Hematopoietic multipotent progenitor cell treated with erythropoietin and hydrocortisone succinate and interleukin-3 and kit ligand, for 8 days (in vitro differentiated cells): ENCODE measurements at regions not wholly inside any gene's neighbourhood (a gene's known extent, or its start where the extent isn't known, plus 50 kb on each side); places are given as distances from the start of the nearest gene placed in this dataset.
"Not testable (repeated sequence)": the region's sequence is repeated elsewhere in the genome, so short reads cannot be mapped to it uniquely, and the experiment has no call there.

Experiments used
- DNase-seq: peaks from one replicate; pipeline ENCODE4 v3.0.0-alpha.2; 2015

DNA sequence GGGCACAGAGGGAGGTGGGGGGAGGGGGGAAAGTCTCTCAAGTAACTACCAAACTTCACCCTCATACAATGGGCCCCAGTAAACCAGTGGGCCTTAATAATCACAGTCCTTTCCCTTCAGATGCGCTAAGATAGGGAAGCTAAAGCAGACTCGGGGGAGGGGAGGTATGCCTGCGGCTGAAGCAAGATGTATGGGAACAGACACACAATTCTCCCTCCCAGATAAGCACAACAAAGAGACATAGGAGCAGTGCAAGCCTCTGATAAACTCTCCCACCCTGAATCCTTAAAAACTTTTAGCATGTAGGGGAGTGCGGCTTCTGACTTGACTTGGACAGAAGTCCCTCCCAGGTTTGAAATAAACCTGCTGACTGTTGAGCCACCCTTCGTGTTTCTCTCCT is 54.7 kb downstream of the PROP1 start:
- peak; percentile 90 for DNase-seq

DNA sequence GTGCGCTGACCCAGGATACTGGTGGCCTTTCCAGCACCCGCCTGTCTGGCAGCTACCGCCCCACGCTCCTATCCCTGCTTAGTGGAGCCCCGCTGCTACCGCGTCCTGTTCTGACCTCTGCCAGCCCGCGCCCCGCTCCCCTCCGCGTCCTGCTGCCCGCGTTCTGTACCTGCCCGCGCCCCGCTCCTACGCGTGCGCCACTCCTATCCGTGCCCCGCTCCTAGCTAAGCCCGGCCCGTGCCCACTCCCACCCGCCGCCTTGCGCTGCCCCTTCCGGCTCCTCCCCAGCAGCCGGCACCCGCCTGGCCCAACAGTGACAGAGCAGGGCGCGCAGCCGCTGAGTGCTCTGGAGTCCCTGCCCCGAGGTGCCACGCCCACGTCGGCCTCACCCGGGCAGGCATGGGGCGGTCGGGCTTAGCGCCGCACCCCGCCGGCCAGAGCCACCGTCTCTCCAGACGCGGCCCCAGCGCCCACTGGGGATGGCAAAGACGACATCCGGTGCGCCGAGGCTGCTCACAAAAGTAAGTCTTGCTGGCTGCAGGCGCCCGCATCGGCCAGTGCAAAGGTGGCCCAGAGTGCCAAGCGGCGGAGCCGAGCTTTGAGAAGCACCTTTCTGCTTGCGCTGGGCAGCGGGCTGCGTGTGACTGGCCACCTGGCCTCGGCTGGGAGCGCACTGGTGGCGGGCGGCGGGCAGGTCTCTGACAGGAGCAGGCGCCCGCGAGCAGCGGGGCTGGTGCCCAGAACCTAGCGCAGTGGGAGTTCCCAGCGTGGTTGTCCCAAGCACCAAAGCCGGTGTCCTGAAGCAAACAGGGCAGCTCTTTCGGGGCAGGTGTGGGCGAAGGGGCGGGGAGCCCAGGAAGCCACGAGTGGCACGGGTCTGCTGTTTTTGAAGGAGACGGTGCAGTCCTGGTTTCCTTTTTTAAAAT is 56.5 kb downstream of the PROP1 start:
- peak; percentile 58 for DNase-seq

DNA sequence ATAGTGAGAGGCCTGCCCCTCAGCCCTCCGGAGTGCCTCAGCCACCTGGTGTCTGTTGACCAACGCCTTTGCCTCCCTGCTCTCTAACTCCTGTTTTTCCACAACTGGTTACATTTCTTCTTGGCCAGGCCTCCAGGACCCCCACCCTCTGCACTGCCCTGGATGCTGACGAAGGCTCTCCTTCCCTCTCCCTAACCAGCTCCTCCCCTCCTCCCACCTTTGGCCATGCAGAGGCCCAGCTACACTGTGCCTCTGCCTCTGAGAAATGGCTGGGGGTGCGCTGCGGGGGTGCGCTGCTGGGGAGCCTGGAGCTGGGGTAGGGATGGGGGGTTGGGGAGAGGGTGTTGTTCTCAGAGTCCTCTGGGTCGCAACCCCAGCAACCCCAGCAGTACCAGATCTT is 57.3 kb downstream of the PROP1 start:
- not testable (repeated sequence) for DNase-seq

DNA sequence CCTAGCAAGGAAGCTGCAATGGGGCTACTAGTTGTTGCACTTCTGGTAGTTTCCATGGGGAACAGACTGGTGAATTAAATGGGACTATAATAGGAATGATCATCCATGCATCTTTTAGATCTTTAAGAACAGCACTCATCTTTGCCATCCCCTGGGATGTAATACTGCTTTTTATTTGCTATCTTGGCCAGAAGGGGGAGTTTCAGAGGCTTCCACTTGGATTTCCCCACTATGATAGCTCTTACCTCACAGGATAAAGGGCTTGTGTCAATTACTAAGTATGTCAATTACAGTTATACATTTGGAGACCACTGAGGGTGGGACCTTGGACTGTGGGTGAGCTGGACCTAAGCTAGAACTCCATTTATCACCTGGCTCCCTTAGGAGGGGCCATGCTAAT is 61.8 kb downstream of the PROP1 start:
- not testable (repeated sequence) for DNase-seq

DNA sequence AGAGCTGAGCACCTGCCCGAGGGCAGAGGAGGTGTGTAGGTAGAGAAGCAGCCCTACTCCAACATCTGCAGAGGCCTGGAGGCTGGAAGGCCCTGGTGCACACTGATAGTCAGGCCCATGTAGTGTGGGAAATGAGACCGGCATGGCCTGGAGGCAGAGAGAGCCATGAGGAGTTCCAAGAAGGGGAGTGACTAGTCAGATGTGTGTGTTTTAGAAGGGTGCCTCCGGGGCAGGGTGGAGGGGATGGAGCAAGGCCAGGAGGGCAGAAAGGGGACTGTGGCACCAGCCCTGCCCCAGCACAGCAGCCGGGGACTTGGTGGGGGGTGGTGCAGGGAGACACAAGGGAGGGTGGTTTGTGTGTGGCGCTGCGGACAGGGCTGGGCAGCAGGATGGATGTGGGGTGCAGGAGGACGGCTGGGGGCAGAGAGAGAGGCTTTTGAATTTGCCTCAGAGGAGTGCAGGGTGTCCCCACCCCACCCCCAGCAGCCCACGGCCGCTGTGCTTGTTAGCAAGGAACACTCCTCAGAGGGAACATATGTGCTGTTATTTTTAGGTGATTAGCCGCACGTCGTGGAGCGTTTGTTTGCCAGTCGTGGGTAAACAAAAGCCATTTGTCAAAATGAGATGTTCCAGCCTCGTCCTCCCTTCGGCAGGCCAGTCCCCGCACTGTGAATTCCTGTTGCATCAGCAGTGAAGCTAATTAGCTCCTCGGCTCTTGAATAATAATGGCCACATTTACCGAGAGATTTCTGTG is 65.6 kb downstream of the PROP1 start:
- not testable (repeated sequence) for DNase-seq

DNA sequence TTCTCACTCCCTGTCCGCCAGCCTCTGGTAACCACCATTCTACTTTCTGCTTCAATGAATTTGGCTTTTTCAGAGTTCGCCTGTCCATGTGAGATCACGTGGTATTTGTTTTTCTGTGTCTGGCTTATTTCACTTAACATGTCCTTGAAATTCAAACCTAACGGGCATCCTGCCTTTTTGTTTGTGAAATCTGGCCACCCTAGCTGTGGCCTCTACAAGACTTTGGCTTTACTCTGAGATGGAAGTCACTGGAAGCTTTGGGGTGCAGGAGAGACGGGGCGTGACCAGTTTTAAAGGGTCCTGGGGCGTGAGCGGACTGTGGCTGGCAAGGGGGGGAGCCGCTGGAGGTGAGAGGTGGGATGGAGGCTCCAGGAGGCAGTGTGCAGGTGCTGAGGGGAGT is 66.4 kb downstream of the PROP1 start:
- DNase-seq = not testable (repeated sequence)

DNA sequence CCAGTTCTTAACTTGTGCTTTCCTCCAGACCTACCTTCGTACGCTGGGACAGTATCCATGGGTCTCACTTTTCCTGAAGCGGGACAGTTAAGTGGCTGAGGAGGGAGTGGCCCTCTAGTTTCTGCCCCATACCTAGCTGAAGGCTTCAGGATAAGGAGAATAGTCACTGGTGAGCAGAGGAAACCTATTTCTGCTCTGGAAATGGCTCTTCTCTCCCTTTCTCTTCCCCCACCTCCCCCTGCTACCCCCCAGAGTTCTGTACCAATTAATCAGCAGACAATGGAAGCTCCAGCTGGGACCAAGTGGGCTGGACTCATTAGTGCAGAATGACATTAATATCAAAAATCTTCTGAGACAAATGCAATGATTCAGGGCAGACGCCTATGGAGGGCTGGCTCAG is 68.5 kb downstream of the PROP1 start:
- DNase-seq = not testable (repeated sequence)

DNA sequence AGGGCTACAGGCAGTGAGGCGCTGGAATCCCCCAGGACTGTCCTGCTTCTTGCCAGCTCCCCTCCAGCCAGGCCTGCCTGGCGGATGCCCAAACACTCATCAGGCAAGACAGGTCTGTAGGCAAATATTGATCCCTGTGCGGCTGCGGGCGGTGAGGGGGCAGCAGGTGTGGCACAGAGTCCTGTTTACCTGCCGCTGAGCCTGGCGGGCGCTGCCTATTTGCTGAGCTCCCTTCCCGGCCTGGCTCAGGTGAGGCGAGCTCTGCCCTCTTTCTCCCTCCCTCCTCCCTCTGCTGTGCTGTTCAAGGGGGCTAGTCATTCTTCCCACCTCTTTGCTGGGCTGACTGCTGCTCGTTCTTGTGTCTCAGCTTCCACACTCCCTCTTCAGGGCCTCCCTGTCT is 71.5 kb downstream of the PROP1 start:
- DNase-seq = not testable (repeated sequence)

DNA sequence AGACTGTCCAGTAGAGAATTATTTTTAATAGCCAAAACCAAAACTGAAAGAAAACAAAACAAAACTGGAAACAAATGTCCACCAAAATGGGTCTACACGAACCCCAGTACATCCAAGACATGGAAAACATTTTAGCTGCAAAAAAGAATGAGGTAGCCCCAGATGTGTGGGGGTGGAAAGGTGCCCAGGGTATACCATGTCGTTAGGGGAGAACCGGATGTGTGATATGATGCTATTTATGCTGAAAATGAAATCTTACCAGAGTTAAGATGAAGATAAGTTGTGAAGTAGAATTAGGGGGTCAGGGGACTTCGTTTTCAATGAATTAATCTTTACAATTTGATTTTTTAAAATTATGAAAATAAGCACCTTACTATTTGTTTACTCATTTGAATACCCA is 72.2 kb downstream of the PROP1 start:
- not testable (repeated sequence) for DNase-seq

DNA sequence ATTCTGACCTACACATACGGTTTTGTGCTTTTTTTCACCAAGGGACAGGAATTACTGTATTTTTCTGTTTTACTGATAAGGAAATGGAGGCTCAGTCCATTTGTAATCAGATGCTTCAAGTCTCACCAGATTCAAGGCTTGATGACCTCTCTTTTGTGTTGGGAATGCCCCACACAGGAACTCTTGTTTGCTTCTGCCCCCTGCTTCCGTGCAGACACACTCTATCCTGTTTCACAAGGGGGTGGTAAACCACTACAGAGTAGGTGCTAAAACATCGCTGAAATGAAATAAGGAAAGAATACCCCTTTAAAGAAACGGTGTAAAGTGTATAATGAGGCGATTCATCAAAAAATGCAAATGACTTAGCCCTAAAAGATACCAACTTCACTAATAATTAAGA is 72.9 kb downstream of the PROP1 start:
- not testable (repeated sequence) for DNase-seq

DNA sequence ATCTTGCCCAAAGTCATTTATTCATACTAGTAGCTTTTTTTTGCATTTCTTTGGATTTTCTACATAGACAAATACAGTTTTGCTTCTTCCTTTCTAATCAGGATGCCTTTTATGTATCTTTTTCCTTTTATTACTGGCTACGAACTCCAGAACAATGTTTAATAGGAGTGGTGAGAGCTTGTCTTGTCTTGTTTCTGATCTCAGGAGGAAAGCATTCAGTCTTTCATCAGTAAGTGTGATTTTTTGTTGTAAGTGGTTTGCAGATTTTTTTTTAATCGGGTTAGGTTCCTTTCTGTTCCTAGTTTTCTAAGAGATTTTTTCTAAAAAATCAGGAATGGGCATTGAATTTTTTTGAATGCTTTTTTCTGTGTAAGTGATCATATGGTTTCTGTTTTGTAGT is 86.8 kb downstream of the PROP1 start:
- not testable (repeated sequence) for DNase-seq

DNA sequence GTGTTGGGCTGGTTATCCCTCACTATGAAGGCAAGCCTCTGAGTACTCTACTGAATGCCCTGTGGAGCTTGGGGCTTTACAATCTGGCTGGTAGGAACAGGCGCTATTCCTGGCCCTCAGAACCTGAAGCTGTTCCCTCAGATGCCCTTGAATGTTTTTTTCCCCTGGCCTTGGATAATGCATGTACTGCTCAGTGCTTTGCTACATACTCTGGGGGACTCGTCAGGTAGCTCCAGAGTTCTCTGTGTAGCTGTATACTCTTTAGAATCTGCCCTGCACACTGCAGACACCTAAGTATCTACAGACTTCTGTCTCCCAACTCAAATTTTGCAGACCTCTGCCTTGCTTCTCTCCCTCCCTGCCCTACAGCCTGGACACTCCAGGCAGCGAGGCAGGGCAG is 93.2 kb downstream of the PROP1 start:
- not testable (repeated sequence) for DNase-seq

DNA sequence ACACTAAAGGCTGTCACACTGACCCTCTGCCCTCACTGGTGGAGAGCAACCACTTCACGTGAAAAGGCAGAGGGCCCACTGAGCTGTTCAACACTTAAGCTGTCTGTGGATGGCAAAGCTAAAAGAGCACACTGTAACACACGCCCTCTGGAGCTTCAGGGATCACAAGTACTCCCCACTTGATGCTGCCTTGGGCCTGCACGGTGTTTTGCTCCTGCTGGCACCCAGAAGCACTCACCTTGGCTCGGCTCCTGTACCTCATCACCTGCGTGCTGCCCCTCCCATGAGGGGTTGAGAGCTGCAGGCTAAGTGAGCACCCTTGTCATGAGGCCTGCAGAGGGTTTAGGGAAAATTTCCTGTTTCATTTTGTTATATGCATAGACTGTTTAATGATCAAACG is 96.0 kb downstream of the PROP1 start:
- DNase-seq = not testable (repeated sequence)

DNA sequence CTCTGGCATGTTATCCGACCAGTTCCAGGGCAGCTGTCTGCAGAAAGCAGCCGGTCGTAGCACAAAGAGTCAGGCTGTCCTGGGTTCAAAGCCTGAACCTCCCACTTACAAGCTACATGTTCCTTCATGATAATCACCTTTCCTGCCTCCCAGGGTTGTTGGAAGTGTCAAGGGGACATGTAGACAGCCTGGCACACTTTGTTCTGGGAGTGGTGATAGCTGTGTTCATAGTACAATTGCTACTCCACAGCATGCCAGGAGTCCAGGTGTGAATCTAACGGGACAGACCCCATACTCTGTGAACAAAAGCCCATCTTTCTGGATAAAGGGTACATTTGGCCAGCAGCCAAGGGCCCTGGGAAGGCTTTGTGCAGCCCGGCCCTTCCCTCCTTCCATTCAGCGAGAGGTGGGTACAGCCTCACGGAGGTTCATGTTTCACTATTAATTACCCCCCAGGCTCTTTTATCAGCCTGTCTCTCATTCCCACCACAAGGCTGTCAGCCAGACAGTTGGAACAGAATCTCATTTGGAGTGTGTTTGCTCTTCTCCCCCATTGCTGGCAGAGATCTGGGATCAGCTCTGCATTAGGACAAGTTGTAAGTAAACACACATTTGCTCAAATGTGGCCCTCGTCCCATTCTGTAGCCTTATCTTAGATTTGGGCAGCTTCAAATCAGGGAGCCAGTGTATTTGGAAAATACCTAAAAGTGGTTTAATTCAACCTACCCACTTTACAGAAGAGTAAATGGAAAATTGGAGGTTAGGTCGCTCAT is 101.2 kb downstream of the PROP1 start:
- DNase-seq = not testable (repeated sequence)

DNA sequence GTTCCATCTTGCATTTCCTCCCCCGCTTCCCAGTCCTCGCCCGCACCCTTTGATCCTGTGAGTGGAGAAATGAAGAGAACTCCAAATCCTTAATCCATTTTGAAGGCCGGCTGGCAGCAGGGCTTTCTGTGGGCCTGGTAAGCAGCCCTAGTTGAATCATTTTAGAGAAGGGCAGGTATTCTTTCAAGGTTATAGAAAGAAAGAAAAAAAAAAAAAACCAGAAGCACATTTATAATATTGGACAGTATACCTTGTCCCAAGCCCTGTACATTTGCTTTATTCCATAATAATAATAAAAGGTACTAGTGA is 103.7 kb downstream of the PROP1 start:
- not testable (repeated sequence) for DNase-seq

DNA sequence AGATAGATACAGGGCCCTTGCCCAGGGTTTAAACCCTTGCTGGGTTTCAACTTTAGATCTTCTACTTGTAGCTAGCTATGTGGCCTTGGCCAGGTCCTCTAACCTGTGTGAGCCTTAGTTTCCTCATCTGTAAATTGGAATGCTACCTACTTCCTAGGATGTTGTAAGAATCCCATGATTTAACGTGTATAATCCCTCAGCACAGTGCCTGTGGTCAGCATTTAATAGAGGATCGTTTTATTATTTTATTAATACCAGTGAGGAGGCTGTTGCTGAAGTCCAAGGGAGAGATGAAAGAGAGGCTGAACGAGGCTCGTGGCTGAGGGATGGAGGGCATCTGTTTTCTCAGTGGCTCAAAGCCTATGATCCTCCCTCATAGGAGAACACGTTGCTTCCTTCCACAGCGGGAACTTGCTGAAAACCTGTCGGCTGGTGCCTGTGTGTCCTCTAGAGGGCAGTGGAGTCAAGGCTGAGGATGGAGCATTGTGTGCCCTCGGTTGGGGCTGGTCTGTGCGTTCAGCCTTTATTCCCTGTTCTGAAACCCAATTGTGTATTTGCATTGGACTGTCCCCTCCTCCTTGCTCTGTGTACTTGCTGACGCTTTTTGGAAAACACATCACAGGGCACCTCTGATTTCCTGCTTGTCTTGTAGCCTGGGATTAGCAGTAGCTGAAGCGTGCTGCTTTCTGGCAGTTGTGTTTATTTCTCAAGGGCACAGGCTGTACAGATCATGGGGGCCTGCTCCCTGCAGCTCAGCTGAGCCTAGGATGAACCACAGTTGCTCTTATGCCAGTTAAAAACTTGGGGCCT is 104.3 kb downstream of the PROP1 start:
- DNase-seq = not testable (repeated sequence)

DNA sequence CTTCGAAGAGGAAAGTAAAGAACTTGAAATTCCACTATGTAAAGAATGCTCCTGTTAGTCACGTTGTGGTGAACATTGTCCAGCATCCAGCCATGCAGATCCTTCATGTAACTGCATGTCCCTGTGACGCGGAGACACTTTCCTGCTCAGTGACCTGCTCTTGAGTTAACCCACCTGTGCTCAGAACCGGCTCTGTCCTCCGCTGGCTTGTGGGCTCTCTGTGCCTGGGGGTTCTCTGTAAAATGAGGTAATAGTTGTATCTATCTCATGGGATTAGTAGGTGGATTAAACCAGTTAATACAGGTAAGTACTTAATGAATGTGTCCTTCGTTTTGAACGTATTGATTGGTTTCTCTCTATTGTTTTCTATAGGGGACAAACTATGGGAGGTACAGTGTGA is 100.6 kb upstream of the FAM153A start:
- DNase-seq = not testable (repeated sequence)

DNA sequence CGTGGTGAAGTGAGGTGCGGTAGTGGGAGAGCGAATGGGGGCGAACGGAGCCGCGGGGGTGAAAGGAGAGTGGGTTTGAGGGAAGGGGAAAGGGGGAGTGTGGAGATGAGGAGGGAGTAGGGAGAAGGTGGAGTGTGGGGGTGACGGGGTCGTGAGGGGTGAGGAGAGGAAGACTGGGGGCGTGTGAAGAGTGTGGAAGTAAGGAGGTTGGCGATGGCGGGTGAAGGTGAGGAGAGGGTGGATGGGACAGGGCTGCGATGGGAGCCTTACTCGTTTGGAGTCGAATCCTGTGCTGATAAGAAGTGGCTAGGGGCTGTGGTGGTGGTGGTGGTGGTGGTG is 93.2 kb upstream of the FAM153A start:
- not testable (repeated sequence) for DNase-seq

DNA sequence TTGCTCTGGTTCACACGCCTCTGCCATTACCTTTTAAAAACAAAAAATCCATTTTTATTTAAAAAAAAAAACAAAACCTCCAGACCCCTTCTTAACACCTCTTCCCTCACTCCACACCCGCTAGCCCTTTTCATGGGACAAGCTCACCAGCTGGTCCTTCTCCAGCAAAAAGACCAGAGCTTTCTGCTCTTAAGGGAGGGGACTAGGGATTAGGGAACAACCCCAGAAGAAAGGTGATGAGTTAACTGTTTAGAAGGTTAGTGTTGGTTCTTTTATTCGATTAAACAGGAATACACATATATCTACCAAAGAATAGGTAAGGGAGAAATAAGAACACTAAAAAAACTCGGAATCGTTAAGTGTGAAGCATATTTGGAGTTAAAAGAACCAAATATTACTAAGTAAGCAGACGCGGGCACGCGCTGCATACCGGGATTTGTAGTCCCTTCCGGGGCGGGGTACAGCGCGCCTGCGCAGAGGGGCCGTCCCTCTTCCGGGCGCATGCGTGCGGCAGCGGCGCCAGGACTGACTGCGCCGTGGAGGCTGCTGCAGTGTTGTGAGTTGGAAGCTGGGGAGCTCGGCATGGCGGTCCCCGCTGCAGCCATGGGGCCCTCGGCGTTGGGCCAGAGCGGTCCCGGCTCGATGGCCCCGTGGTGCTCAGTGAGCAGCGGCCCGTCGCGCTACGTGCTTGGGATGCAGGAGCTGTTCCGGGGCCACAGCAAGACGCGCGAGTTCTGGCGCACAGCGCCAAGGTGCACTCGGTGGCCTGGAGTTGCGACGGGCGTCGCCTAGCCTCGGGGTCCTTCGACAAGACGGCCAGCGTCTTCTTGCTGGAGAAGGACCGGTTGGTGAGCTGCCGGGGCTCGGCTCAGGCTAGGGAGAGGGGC is 92.6 kb upstream of the FAM153A start:
- not testable (repeated sequence) for DNase-seq

DNA sequence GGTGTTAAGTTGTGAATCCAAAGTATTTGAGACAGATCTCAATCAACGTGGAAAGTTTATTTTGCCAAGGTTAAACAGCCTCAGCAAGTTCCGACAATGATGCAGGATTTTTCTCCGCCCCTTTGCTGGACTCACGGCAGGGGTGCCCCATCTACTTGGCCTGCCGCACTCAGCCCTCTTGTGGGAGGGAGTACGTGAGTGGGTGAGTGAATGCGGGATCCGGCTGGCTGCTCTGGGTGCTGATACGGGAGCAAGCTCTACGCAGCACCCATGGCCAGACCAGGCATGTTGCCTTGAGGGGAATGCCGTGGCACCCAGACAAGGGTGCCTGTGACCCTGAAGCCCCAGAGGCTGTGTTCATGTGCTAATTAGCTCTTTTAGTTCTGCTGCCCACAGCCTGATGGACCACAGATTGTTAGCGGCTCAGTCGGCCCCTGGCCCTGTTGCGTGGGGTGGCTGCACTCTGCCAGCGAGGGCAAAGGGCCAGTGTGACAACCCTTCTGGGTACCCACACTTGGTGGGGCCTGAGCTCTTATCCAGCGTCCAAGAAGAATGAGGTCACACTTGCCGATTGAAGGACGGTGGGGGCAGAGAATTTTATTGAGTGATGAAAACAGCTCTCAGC is 81.2 kb upstream of the FAM153A start:
- DNase-seq = not testable (repeated sequence)

DNA sequence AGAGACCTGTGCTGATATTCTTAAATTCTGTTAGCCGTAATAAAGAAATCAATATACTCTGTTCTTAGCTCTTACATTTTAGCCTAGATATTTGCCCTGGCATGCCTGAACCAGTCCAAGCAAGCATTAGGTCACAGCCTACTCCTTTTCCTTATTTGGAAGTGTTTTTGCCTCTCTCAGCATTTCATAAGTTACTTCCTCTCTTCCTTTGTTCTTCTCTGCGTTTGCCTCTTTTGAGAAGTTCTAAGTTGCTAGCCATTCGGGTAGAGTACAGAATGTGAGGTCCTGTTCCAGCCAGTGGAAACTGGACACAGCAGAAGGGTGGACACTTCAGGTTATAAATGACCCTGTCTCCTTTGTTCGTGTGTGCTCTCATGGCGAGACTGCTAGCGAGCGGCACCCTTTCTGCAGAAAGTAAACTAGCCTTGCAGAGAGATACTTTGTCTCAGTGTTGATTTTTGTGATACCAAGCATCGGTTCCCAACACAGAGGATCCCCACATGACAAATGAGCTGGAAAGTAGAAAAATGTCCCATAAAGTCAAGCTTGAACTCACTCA is 75.0 kb upstream of the FAM153A start:
- not testable (repeated sequence) for DNase-seq
